Liver (tissue), 3 donors: ENCODE measurements at regions not wholly inside any gene's neighbourhood (a gene's known extent, or its start where the extent isn't known, plus 50 kb on each side); places are given as distances from the start of the nearest gene placed in this dataset.

Source experiments
- EGR1 ChIP-seq, 2 donors: IDR thresholded peaks; 2 replicates each; pipeline ENCODE4 v1.6.1; 2016 to 2018; ENCODE audit warnings: antibody characterized with exemption in 2 of 2, low read depth in 2 of 2
- GABPA ChIP-seq, 2 donors: IDR thresholded peaks in 1 of 2; conservative IDR thresholded peaks in 1 of 2; 2 replicates each; pipeline ENCODE4 v1.6.1; 2016; ENCODE audit warnings: antibody characterized with exemption in 2 of 2, mild to moderate bottlenecking in 1 of 2, moderate library complexity in 1 of 2
- RAD21 ChIP-seq, 2 donors: IDR thresholded peaks; 2 replicates each; pipeline ENCODE4 v1.6.1; 2016; ENCODE audit warnings: antibody characterized with exemption in 2 of 2, mild to moderate bottlenecking in 2 of 2
- RXRA ChIP-seq, 2 donors: IDR thresholded peaks; 2 replicates each; pipeline ENCODE4 v1.6.1; 2017 to 2018; ENCODE audit warnings: antibody characterized with exemption in 2 of 2, mild to moderate bottlenecking in 1 of 2
- SP1 ChIP-seq: IDR thresholded peaks from 2 replicates; pipeline ENCODE4 v1.6.1; 2018; ENCODE audit warnings: antibody characterized with exemption, mild to moderate bottlenecking
- TAF1 ChIP-seq: conservative IDR thresholded peaks from 2 replicates; pipeline ENCODE4 v1.6.1; 2016; ENCODE audit warnings: antibody characterized with exemption, mild to moderate bottlenecking
- TF ChIP-seq, protein P1 (sequence below): IDR thresholded peaks from 2 replicates; pipeline ENCODE4 v1.6.1; 2016; ENCODE audit warnings: antibody characterized with exemption
- TF ChIP-seq, protein P2 (sequence below): fragments of 150-350 bp; IDR thresholded peaks from 2 replicates; pipeline ENCODE4 v1.5.1; 2017; ENCODE audit warnings: improper control_type of control experiment, low read depth, low read length; ENCODE audit not compliant: missing input control
- TF ChIP-seq, protein P3 (sequence below): IDR thresholded peaks from 2 replicates; pipeline ENCODE4 v1.6.1; 2016; ENCODE audit warnings: antibody characterized with exemption
- TF ChIP-seq, protein P4 (sequence below): IDR thresholded peaks from 2 replicates; pipeline ENCODE4 v1.6.1; 2016; ENCODE audit warnings: antibody characterized with exemption, mild to moderate bottlenecking
- donor health status: healthy.
- donor health status: healthy.

DNA sequence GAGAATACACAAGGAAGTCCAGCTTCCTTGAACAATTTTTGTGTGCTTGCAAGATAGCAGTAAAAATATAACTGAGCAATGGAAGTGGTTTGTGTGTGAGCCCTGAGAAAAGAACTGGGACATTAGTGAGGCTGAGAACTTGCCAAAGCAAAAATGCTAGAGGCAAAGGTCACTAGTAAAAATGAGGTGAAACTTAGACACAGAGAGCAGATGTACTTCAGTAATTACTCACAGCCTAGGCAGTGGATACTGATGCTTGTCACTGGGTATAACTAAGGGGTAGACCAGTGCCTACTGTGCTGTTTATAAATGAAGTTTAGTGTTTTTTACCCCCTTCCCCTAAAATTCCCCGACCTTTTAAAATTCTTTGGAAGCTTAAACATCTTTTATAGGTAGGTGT, 450.1 kb downstream of the LPIN1 start:
- TF ChIP-seq RAD21 (IDR thresholded peaks at IDR 0.05) (no peak), TAF1 (no peak), SP1 (no peak), GABPA (IDR thresholded peaks at IDR 0.05 in 1 of 2, conservative IDR thresholded peaks at IDR 0.05 in 1 of 2) (no peak), EGR1 (IDR thresholded peaks at IDR 0.05; ENCODE audit: low read depth in 2 of 2) (no peak), RXRA (IDR thresholded peaks at IDR 0.05) (no peak)
- TF ChIP-seq, protein P1, sequence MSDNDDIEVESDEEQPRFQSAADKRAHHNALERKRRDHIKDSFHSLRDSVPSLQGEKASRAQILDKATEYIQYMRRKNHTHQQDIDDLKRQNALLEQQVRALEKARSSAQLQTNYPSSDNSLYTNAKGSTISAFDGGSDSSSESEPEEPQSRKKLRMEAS = no peak
- TF ChIP-seq, protein P2, sequence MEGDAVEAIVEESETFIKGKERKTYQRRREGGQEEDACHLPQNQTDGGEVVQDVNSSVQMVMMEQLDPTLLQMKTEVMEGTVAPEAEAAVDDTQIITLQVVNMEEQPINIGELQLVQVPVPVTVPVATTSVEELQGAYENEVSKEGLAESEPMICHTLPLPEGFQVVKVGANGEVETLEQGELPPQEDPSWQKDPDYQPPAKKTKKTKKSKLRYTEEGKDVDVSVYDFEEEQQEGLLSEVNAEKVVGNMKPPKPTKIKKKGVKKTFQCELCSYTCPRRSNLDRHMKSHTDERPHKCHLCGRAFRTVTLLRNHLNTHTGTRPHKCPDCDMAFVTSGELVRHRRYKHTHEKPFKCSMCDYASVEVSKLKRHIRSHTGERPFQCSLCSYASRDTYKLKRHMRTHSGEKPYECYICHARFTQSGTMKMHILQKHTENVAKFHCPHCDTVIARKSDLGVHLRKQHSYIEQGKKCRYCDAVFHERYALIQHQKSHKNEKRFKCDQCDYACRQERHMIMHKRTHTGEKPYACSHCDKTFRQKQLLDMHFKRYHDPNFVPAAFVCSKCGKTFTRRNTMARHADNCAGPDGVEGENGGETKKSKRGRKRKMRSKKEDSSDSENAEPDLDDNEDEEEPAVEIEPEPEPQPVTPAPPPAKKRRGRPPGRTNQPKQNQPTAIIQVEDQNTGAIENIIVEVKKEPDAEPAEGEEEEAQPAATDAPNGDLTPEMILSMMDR = no peak
- TF ChIP-seq, protein P3, sequence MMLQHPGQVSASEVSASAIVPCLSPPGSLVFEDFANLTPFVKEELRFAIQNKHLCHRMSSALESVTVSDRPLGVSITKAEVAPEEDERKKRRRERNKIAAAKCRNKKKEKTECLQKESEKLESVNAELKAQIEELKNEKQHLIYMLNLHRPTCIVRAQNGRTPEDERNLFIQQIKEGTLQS = no peak
- TF ChIP-seq, protein P4, sequence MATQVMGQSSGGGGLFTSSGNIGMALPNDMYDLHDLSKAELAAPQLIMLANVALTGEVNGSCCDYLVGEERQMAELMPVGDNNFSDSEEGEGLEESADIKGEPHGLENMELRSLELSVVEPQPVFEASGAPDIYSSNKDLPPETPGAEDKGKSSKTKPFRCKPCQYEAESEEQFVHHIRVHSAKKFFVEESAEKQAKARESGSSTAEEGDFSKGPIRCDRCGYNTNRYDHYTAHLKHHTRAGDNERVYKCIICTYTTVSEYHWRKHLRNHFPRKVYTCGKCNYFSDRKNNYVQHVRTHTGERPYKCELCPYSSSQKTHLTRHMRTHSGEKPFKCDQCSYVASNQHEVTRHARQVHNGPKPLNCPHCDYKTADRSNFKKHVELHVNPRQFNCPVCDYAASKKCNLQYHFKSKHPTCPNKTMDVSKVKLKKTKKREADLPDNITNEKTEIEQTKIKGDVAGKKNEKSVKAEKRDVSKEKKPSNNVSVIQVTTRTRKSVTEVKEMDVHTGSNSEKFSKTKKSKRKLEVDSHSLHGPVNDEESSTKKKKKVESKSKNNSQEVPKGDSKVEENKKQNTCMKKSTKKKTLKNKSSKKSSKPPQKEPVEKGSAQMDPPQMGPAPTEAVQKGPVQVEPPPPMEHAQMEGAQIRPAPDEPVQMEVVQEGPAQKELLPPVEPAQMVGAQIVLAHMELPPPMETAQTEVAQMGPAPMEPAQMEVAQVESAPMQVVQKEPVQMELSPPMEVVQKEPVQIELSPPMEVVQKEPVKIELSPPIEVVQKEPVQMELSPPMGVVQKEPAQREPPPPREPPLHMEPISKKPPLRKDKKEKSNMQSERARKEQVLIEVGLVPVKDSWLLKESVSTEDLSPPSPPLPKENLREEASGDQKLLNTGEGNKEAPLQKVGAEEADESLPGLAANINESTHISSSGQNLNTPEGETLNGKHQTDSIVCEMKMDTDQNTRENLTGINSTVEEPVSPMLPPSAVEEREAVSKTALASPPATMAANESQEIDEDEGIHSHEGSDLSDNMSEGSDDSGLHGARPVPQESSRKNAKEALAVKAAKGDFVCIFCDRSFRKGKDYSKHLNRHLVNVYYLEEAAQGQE = no peak
